TTC549 (cell line): ENCODE measurements at regions not wholly inside any gene's neighbourhood (a gene's known extent, or its start where the extent isn't known, plus 50 kb on each side); places are given as distances from the start of the nearest gene placed in this dataset.

Source experiments
- FAIRE-seq: peaks from 2 replicates; lab custom pipeline; 2012; peaks lifted over from hg19 to GRCh38; lab: Jason Lieb, UNC

DNA sequence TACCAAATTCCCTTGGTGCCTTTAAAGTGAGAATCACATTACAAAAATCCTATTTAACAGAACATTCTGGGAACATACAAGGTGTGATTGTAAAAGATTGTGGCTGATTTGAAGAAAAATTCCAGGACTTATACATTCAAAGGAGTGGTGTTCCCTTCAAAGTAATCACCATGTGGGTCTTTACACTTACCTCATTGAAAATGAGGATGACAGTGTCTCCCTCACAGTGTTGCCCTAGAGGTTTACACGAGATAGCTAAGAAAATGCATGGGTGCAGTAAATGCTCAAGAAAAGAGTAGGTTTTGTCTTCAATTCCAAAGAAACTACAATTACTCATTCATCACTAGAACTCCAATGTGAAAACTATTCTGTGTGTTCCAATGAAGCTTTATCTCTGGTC is 331.5 kb downstream of the SLC4A3 start:
- FAIRE-seq: no peak

DNA sequence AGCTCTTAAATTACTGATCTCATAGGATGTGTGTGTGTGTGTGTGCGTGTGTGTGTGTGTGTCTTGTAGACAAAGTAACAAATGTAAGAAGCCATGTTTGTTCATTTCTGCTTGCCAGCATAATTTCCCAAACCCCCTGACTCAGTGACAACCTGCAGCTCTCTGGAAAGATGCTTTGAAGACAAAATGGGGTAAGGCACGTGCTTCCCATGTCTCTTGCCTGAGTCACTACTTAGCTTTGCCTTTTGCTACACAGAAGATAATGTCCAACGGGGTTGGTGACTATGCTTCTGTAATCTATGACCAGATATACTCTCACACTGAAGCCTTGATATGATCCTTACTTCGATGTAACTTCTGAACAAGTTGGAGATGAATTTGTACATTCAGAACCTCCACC is 332.0 kb downstream of the SLC4A3 start:
- no peak for FAIRE-seq

DNA sequence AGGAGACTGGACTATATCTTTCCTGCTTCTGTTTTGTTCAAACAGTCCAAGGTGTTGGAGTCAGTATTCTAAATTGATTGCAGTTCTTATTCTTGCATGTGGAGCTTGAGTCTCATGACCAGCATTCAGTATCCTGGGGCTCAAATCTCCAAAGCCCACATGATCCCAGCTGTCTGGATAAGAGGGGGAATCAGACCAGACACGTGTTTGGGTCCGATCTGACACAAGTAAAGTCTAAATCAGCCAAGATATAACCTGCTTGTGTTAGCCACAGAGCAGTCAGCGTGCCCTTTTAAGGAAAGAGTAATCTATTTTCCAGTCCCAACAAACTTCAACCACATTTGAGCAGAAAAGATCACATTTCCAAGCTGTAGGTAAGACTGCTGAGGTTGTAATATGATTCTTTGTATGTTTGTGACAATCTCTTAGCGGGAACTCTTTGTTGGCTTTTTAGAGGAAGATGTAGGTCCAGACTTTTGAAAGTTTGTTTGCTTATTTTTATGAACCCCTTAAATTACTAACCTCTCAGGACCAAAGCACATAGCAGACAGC is 334.6 kb downstream of the SLC4A3 start:
- FAIRE-seq: no peak

DNA sequence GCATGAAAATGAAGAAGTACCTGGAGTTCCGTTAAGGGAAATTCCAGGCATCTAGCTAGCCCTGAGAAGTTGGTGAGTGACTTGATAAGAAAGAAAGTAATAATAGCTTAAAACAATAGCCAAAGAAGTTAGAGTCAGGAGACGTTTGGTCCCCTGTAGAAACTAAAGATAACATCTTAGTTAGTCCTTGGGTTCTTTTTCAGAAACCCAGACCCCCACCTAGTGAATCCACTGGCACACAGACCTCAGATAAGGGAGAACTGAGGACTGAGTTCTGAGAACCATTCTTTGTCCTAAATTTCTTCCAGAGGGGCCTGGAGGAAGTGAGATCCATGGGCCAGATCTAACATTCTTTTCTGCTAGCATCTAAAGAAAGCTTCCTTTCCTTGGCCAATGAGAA is 335.4 kb downstream of the SLC4A3 start:
- no peak for FAIRE-seq

DNA sequence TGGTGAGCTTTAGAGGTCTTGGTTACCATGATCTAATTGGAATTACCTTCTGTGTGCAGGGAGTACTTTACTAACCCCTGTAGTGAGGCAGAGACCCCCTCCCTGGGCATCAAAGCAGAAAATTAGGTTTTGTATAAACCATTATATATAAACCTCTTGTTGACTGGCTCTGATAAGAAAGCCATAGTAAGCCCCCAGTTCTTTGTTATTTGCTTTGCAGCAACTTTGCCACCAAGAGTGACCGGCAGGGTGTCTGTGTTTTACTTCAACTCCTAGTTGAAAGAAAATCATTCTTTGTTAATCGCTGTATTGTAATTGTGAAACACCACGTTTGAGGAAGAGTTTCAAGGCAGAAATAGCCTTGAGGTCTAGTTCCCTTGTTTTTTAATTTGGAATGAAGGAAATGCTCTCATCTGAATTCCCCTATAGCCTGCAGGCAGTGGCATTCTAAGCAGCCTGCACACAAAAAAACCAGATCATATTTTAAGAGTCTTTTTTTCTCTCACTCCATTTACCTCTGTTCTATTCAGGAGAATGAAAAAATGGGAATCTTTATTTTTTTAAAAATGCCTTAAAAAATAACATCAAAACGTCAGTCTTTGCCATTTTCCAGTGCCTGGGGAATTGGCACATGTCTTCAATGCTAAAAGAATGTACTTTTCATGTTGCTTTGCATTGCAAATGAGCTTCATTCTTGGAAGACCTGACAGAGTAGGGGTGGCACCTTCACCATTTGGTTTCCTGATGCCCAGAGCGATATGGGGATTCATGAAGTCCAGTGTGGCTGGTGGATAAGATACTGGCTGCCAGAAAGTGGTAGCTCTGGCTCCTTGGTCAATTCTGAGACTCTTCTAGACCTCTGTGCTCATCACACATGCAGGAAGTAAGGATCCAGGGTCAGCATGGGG is 338.1 kb downstream of the SLC4A3 start:
- no peak for FAIRE-seq

DNA sequence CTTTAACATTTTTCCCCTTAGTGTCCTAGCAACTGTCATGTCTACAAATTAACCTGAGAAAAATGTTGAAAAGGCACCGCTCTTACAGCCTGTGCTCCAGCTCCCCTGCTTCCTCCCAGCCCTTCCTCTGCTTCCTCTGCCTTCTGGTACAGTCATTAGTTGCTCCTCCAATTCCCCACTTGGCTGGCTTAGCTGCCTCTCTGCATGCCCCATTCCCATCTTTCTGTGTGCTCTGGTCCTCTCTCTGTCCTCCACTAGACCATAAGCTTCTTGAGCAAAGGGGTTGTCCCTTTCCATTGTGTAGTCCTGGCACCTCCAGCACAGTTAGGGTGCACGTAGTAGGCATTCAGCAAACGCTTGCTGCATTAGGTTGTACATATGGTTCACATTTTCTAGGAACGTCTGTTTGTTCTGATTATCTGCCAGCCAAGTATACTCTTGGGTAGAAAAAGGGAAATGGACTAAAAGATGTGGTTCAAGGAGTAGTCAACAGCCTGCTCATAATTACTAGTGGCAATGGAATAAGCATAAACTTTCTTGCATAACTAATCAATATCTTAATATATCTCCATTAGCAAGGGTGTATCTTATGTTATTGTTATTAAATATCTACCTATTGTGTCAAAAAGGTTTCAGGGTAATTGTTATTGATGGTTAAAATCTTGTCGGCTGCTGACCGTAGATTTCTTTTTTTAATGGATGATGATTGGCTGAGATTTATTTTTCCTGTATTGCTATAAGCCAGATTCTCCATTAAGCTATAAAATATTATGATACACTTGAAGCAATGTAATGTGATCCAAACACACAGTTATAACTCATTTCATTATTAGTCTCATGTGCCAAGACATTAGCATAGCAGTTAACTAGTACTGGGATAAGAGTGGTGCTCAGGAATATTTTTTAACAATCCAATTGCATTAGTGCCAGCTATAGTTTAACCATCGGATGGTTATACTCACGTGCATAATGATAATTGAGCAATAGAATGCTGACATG is 340.1 kb downstream of the SLC4A3 start:
- no peak for FAIRE-seq

DNA sequence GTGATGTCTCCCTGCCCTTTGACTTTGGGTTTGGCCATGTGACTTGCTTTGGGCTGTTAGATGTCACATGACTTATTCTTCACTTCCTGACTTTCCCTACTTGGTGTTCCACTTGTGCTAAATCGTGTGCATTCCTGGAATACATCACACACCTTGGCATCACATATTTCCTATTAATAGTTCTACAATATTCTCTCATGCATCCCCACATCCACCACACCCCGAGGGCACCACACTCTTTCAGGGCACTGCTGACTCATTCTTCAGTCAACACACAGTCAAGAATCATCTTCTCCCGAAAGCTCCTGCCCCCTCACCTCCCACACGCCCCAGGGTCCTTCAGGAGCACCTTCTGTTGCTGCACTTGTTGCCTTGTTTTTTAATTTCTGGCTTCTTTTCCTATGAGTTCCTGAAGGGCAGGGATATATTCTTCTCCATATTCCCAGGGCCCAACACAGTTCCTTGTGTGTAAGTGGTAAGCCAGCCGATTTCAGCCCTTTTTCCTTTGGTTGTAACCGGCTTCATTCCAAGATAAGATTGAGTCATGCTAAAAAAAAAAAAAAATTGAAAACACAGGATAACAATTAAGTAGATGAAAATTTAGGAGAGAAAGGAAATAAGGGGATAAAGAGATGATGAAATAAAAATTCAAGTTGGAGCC is 341.4 kb downstream of the SLC4A3 start:
- FAIRE-seq: no peak

DNA sequence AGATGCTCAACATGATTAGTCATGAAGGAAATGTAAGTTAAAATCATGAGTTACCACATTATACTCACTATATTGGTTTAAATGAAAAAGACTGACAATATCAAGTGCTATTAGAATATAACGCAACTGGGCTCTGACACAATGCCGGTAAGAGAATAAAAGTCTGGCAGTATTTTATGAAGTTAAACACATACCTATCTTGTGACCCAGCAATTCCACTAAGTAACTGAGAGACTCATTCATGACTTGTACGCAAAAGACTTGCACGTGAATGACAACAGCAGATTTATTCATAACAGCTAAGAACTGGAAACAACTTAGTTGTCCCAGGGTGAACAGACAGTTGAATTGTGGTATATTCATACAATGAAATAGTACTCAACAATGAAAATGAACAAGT is 342.1 kb downstream of the SLC4A3 start:
- FAIRE-seq: no peak

DNA sequence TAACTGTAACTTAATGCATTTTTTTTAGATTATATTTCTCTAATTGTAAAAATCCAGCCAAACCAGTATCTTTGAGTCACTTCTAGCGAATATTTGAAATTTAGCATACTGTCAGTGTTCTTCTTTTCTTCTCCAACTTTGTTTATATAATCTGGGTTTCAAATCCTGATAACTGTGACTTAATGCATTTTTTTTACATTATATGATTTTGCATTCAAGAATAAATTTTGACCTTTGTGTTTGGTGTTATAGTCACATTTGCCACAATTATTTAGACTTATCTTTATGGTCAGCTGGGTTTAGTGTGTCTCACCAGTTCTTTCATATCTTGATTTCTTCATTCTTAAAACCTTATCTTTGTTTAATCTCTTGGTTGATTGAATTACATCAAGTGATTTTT is 345.7 kb downstream of the SLC4A3 start:
- FAIRE-seq: no peak

DNA sequence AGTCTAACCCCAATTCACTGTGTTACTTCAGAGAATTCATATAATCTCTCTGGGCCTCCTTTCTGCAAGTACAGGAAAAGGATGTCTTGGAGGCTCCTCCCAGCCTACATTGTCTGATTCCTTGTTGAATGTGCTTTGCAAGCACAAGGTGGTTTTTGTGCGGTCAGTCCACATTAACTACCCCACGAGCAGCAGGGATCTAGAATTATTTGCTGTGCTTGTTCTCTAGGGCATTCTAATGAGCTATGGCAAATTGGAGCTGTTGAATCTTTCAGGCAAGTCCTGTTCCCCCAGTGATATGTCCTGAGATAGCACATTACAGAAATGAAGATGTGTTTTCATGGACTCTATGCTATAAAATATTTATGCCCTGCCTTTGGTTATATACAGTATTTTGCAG is 349.4 kb downstream of the SLC4A3 start:
- no peak for FAIRE-seq

DNA sequence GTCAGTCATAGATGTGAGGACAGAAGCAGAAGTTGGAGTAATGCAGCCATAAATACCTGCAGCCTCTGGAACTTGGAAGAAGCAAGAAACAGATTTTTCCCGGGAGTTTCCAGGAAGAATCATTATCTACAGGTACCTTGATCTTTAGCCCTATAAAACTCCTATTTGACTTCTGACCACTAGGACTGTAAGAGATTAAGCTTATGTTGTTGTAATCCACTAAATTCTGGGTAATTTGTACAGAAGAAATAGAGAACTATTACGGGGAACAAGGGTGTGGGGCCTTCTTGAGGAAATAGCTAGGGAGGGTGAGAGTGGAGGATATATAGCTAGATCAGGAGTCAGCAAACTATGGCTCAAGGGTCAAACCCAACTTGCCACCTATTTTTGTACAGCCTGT is 353.2 kb downstream of the SLC4A3 start:
- FAIRE-seq: no peak

DNA sequence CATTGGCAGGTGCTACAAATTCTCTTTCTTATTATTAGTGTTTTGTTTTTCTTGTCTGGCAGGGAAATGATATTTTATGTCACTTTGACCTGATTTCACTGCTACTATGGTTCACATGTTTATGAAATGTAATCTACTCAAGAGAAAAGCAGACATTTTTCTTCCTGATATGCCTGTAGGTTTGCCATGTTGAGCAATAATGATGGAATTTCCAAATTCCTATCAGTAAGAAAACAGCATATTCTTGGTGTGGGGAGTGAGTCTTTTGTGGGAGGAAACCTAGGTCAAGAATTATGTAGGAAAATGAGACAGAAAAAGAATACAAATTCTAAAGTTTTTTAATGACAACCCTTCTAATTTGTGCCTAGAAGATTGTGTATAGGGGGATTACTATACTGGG is 356.4 kb downstream of the SLC4A3 start:
- FAIRE-seq: no peak

DNA sequence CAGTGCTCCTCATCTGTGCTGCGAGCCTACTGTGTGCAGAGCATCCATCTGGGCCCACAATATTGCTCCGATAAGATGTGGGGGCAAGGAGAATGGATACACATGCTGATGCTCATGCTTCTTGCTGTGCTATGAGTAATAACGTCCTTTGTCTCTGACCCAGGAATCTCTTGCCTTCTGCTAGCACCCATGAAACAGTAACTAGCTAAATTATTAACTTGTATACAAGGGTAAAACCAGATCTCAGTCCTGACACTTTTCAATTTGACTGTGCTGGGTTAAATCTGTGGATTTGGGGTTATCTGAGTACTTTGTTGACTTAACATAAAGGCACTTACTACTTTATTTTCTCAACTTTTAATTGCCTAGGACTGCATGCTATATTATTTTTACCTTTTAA is 357.6 kb downstream of the SLC4A3 start:
- FAIRE-seq: no peak

DNA sequence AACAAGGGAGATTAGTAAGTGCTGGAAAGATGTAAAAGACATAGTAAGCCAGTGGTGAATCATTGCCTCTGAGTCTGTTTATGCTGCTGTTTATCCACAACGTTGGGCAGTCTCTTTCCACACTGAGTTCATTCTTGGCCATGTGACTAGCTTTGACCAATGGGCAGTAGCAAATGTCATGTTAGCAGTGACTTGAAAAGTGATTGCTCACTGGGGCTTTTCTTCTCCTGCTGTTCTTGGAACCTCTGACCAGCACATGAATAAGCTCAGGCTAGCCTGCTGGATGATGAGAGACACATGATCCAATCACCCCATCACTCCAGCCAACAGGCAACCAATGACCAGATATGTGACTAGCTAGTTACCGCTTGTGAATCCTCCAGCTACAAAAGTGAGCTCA is 360.4 kb downstream of the SLC4A3 start:
- no peak for FAIRE-seq

DNA sequence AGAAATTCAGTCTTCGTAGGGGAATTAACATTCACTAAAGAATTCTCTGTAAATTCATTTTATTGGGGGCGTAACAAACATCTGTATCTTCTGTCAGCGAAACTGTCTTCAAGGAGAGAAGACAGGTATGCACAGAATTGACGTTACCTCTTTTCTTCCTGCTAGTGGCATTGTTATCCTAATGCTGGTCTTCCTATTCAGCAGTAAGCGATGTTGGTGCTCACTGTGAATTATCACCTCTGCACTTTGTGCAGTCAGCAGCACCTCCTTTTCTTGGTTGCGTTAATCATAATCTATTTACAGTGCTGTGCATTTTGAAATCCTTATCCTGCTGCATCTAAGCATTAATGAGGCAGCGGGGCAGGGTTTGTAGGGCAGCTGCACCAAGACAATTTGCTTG is 362.3 kb downstream of the SLC4A3 start:
- FAIRE-seq: no peak

DNA sequence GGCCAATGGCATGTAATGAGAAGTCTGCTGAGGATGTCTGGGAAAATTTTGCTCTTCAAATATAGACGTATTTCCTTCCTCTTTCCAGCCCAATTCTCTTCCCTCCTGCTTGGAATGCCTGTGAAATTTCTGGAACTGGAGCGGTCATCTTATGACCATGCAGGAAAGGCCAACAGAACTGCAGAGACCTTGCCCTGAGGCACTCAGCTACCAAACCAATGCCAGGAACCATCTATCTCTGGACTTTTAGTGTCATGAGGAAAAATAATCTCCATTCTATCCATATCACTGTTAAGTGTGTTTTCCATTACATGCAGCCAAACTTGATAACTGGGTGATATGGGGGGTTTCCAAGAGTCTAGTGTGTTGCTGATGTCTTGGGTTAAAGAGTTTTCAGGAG is 363.7 kb downstream of the SLC4A3 start:
- no peak for FAIRE-seq

DNA sequence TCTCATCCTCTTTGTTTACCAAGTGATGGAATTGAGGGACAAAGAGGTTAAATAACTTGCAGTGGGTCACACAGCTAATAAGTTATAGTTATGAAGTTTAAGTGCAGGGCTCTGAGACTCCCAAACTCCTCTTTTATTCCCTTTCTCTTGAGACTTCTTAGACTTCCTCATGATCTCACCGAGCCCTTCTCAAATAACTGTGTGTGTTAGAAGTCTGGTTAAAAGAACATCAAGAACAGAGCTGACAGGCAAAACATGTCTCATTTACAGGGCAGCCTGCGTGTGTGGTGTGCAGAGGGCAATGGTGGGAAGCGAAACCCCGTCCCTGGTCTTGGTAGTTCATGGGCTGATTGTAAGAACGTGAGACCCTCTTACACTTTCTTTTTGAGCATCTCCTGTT is 368.0 kb downstream of the SLC4A3 start:
- FAIRE-seq: no peak

DNA sequence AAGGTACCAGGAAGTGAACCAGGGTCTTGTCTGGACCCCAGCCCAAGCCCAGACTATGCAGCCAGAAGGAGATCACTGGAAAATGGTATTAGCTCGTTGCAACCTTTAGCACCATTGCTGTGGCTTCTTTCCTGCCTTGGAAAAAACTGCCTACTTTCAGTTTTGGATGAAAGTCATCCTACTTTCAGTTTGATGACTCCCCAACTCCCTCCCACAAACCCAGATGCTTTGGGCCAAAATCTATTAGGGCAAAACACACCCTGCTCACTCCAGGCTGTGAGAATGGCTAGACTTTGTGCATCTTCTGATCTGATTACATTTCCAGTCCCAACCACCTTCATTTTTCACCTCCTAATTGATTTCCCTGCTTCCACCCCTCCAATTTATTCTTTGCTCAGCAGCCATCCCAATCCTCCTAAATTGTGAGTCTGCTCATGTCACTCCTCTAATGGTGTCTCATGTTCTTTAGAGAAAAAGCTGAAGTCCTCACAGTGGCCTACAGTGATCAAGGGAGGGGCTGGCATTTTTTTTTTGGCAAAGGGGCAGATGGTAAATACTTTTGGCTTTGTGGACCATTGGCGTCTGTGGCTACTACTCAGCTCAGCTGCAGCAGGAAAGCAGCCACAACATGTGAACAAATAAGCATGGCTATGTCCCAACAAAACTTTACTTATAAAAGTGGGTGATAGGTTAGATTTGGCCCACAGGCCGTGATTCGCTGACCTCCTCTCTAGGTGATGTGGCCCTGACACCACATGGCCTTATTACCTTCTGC is 368.7 kb downstream of the SLC4A3 start:
- FAIRE-seq: no peak

DNA sequence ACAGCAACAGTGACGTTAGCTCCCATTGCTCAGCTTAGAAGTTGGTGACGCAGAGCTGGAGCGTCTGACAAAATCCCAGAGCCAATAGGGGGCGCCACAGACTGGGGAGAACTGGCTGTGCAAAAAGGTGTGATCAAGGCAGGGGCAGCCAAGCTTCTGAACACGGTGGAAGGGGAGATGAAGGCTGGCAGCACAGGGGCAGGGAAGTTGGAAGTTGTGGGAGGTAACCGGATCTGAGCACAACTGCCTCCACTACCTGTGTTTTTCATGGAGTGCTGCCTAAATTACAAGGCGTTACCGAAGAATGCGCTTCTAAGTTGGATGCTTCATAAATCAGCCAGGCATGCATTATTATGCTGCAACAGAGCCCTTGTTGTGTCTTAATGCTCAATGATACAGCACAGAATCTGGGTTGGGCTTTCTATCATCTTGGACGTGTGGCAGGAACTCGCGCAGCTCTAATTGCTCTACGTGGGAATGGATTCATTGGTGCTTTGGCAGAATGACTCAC is 370.0 kb downstream of the SLC4A3 start:
- FAIRE-seq: no peak

DNA sequence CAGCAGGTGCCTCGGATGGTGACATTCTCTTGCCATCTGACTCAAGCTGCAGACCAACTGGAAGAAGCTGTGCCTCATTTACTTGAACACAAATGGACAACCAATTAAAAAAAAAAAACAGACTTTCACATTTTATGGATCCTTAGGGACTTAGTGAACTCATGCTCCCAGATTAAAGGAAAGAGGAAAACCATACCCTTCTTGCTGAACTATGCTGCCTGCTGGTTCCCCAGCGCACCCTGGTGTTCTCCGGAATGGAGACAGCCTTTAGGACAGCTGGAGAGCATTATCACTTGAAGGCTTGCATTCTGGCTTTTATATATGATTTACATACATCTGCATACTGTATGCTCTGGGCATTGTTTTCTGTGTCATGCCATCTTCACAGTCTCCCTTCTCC is 370.7 kb downstream of the SLC4A3 start:
- FAIRE-seq: no peak

DNA sequence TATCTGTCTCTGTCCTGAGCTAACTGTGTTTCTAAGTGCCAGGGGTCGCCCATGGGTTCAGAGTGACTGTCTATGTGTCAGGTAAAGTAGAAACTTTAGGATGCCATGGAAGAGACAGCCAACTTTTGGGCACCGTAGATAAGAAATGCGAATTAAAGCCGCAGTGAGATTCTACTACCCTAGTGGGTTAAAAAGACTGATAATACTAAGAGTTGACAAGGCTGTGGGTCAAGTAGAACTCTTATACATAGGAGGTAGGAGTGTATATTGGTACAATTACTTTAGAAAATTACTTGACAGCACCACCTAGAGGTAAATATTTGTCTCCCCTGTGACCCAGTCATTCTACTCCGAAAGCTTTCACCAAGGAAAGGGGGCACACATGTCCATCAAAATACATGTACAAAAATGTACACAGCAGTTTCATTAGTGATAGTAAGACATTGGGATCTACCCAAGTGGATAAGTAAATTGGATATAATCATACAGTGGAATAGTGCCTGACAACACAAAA is 371.3 kb downstream of the SLC4A3 start:
- no peak for FAIRE-seq
